Hematopoietic multipotent progenitor cell treated with erythropoietin and hydrocortisone succinate and interleukin-3 and kit ligand, for 15 days (in vitro differentiated cells): ENCODE measurements at regions not wholly inside any gene's neighbourhood (a gene's known extent, or its start where the extent isn't known, plus 50 kb on each side); places are given as distances from the start of the nearest gene placed in this dataset.

Experiments
- DNase-seq: peaks from one replicate; pipeline ENCODE4 v3.0.0-alpha.2; 2015; ENCODE audit warnings: low spot score

DNA sequence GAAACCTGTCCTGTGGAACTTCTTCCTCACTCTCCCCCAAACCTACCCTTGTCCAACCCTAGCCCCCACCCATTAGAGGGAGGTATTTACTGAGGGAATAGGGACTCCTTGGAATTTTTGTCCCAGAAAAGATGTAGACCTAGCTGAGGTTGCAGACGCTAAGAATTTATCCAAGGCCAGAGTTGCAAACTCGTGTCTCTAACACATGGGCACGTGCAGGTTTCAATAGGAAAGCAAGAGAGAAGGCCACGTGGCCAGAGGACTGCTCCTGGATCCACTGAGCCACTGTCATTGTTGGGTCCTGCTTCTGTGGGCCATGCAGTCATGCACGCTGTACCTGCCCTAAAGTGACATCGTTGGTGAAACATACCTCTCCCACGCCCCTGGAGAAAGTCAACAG is 243.4 kb upstream of the KCNG1 start:
- DNase-seq, result no peak

GRCh38 chr20:51265361-51265760 is 242.5 kb upstream of the KCNG1 start:
- DNase-seq, result no peak

GRCh38 chr20:51262240-51262639 is 239.3 kb upstream of the KCNG1 start:
- no peak for DNase-seq

GRCh38 chr20:51259455-51259854 is 236.5 kb upstream of the KCNG1 start:
- DNase-seq, result no peak

GRCh38 chr20:51258582-51259165 is 235.8 kb upstream of the KCNG1 start:
- DNase-seq, result no peak

- DNase-seq, result no peak
Measured at GRCh38 chr20:51255417-51255816, 232.5 kb upstream of the KCNG1 start.

GRCh38 chr20:51253280-51253679 is 230.4 kb upstream of the KCNG1 start:
- DNase-seq, result no peak

GRCh38 chr20:51249781-51250180 is 226.9 kb upstream of the KCNG1 start:
- no peak for DNase-seq

DNA sequence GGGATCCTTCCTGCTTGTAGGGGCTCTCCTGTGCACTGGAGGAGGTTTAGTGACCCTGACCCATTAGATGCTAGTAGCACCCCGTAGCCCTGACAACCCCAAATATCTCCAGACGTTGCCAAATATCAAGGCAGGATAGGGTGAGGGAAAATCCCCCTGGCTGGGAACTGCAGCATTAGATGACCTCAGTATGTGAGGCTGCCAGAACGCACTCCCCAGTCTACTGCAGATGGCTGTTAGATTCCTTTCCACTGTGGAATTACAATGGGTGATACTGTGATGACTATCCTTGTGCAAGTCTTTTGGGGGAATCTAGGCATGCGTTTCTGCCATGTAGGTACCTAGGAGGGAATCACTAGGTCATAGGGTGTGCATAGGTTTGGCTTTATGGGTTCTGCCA is 226.3 kb upstream of the KCNG1 start:
- DNase-seq, result no peak

GRCh38 chr20:51244466-51244865 is 221.6 kb upstream of the KCNG1 start:
- no peak for DNase-seq

DNA sequence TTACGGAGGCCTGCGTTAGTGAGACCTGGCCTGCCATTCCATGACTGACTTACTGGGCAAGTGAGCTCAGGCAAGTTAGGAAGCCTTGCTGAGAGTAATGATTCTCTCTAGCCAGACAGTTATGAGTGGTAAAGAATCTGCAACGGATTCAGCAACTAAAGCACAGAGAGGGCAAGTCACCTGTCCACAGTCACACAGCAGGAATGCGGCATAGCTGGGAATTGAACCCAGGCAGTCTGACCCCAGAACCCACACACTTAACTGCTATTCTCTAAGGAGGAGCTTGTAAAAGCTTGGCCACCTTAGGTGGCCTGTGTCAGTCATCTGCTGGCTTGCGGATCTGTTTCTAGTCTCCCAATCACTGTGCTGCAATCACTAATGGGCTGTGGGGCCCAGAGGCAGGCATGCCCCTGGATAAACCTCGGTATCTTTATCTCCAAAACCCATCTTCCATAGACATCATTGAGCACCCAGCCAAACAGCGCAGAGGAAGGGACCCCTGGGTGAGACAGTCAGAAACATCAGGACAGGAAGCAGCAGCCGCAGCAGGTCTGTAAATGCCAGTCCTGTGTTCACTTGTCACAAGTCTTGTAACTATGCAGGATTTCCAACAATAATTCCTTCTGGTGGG is 215.9 kb upstream of the KCNG1 start:
- DNase-seq, result no peak

DNA sequence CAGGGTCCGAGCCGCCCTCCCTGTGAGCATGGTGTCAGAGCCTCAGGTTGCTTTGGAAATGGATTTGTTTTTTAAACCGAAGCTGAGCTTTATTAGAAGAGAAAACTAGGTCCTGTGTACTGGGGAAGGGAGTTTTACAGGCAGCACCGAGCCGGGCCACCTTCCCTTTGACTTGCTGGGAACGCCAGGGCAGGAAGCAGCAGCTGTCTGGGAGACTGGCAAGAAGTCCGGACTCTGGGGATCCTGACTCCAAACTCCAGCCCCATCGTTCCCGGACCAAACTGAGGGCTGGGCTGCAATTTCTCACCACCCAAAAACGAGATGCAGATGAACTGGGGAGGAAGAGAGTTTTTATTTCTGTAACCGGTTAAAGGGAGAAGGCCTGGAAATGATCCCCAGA is 214.9 kb upstream of the KCNG1 start:
- no peak for DNase-seq

DNA sequence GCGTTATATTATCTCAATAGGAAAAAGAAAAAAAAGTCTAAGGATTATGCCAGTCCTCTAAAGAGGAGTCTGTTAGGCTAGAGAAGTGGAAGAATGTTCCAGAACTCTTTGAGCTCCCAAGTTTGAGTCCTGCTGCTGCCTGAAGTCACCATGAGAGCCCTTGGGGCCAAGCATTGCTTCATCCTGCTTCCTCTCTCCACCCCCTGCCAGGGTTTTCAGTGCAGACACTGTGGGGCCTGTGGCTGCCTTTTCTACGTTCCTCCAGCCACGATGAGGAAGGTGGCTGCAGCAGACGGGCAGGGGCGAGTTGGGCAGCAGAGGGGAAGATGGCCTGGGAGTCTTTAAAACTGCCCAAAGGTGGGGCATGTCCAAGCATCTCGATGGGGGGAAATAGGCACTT is 214.4 kb upstream of the KCNG1 start:
- no peak for DNase-seq

GRCh38 chr20:51236421-51236820 is 213.5 kb upstream of the KCNG1 start:
- no peak for DNase-seq

- no peak for DNase-seq
Measured at GRCh38 chr20:51233345-51233744, 210.4 kb upstream of the KCNG1 start.

DNA sequence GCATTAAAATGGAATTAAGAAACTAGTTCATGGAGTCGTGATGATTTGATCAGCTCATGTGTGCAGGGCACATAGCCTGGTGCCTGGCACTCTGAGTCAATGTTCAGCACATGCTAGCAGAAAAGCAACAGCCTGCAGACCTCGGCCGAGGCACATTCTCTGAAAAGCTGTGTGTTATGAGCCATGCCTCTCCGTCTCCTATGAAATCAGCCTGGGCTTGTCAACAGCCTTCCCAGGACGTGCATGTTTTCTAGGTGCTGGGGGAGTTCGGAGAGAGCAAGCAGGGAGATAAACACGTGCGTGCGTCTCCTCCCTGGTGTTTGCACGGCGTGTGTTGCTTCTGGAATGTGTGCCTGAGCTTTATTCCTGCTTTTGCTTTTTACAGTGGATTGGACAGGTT is 207.8 kb upstream of the KCNG1 start:
- DNase-seq, result no peak

DNA sequence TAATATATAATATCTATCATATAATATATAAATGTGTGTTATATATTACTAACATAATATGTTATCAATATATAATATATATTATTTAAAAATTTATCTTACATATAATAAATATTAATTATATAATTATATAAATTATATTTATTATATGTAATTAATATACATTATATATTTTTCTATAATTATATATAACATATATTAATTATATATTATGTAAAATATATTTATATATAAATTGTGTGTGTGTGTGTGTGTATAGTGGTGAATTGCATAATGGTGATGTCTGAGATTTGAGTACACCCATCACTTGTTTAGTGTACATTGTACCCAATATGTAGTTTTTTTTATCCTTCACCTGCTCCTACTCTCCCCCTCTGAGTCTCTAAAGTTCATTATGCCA is 205.9 kb upstream of the KCNG1 start:
- no peak for DNase-seq

DNA sequence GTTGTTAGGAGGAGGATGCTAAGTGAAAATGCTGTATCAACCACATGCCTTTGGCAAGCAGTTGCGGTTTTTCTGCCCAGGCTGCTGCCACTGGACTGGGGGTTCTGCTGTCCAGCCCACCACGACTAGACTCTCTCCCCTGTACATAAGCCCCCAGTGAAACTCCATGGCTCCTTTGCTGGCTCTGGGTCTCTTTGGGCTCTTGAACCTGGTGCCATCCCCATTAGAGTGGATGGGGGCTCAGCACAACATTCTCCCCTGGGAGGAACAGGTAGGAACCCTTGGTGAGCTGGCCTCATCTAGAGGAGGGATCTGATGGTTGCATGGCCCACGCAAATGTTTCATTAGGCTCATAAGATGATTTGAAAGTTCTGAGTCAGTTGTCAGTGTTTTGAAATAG is 204.8 kb upstream of the KCNG1 start:
- no peak for DNase-seq

DNA sequence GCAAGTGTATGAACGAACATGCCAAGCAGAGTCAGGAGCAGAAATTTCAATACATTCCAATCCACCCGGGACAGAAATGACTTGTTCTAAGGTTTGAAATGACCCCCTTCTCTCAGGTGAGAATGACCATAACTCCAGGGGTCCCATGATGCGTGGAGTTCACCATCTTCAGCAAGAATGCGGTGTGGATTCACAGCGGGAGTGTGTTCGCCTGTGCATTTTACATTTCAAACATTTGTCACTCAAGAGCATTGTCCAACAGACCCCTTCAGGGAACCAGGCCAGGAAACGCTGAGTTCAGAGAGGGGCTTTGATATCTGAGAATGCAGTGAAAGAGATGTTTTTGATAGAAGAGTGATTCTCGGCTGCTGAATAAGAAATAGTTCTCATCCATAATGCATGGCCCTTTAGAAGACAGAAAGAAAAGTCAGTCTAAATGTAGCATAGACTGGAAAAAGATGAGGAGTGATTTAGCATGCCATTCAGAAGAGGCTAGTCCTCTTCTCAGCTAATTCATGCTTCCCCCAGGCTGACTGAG is 200.3 kb upstream of the KCNG1 start:
- no peak for DNase-seq

- DNase-seq, result no peak
Measured at GRCh38 chr20:51221791-51222408, 199.0 kb upstream of the KCNG1 start.

GRCh38 chr20:51221103-51221502 is 198.2 kb upstream of the KCNG1 start:
- no peak for DNase-seq

DNA sequence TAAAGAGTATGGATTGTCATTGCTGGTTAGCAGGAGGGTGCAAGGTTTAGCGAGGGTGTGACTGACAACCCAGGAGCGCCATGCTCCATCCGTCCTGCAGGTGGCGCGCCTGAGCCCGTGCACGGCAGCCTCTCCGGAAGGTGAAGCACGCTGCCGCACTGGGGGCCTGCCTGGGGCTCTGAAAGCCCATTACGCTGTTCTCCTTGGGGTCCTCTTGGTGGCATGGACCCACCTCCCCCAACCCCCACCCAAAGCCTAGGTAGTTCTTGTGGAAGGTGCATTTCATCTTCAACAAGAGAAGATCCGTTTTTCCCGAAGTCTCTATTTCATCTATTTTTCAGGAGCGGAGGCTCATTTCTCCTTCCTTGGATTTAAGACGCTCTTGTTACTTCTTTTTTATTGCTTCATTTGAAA is 197.4 kb upstream of the KCNG1 start:
- DNase-seq, result peak; percentile 44

GRCh38 chr20:51219544-51219943 is 196.6 kb upstream of the KCNG1 start:
- no peak for DNase-seq

DNA sequence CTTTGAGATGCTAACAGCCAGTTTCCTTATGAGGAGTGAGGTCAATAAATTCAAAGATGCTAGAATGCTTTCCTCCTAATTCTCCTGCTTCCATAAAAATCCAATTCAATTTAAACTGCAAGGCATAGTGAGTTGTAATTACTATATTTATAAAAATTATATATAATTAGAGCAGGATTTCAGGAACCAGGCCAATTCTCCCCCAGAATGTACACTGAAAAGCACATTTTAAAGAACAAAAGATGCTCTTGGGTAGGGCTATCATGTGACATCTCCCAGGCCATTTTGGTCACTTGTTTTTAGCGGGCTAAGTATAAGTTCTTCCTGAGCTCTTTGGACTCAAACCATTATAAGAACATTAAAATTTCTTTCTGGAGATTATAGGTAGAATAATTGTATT is 195.7 kb upstream of the KCNG1 start:
- no peak for DNase-seq
